Small intestine (tissue), 7 donors: ENCODE measurements at regions not wholly inside any gene's neighbourhood (a gene's known extent, or its start where the extent isn't known, plus 50 kb on each side); places are given as distances from the start of the nearest gene placed in this dataset.

Source experiments
- DNase-seq, 2 donors: peaks; one replicate each; pipeline versions ENCODE4 v3.0.0 to v3.0.0-alpha.2; 2013
- FAIRE-seq: peaks from 2 replicates; lab custom pipeline; 2012; peaks lifted over from hg19 to GRCh38; lab: Jason Lieb, UNC
- H3K27ac ChIP-seq, 3 donors: one replicate each; pipeline ENCODE4 v1.5.1; 2013; ENCODE audit warnings: low read length in 2 of 3, mild to moderate bottlenecking in 2 of 3, control low read depth in 1 of 3, inconsistent platforms in 1 of 3, low read depth in 1 of 3, moderate library complexity in 1 of 3
- H3K27me3 ChIP-seq, 3 donors: one replicate each; pipeline ENCODE4 v1.6.1; 2013; ENCODE audit warnings: low read length in 3 of 3, inconsistent platforms in 1 of 3; ENCODE audit not compliant: control insufficient read depth in 3 of 3, insufficient read depth in 3 of 3
- H3K36me3 ChIP-seq, 3 donors: one replicate each; pipeline ENCODE4 v1.6.1; 2013; ENCODE audit warnings: low read length in 3 of 3, inconsistent platforms in 1 of 3, low read depth in 1 of 3, mild to moderate bottlenecking in 1 of 3, moderate library complexity in 1 of 3; ENCODE audit not compliant: control insufficient read depth in 3 of 3, insufficient read depth in 2 of 3
- H3K4me1 ChIP-seq, 3 donors: one replicate each; pipeline ENCODE4 v1.6.1; 2013; ENCODE audit warnings: low read length in 2 of 3, inconsistent platforms in 1 of 3, low read depth in 1 of 3, mild to moderate bottlenecking in 1 of 3, moderate library complexity in 1 of 3; ENCODE audit not compliant: control insufficient read depth in 3 of 3, insufficient read depth in 2 of 3
- H3K4me3 ChIP-seq, 3 donors: one replicate each; pipeline ENCODE4 v1.5.1; 2013; ENCODE audit warnings: low read length in 3 of 3, control low read depth in 1 of 3, inconsistent platforms in 1 of 3, low read depth in 1 of 3, mild to moderate bottlenecking in 1 of 3, moderate library complexity in 1 of 3
- H3K9me3 ChIP-seq, 2 donors: one replicate each; pipeline ENCODE4 v1.6.1; 2013; ENCODE audit warnings: low read depth in 1 of 2, low read length in 1 of 2; ENCODE audit not compliant: control insufficient read depth in 2 of 2, insufficient read depth in 1 of 2
- WGBS, 3 donors: extraction: QIAGEN DNeasy Blood & Tissue Kit; methylation state at CpG; one replicate each; pipeline ENCODE4 v1.1.7; 2013; 5-methylcytosine and 5-hydroxymethylcytosine counted together
- donor health status: healthy with polysubstance abuse.
- donor health status: control.
- donor health status: control.
- donor health status: Bipolar disorder and iron deficiency.
- donor health status: healthy.

GRCh38 chr17:33814852-33815251 lies 440.2 kb upstream of the CCL2 start:
- no peaks in the 10 kb centered on the region for H3K4me1 ChIP-seq
- no peaks in the 10 kb centered on the region for H3K36me3 ChIP-seq
- FAIRE-seq (no peak), DNase-seq (no peak)
- 63 to 84% (median 64%) methylated on average over 2 of the region's 2 CpGs for WGBS, 3 donors
- H3K27me3 ChIP-seq, result peaks cover 0 to 3% (median 0%) of the 10 kb centered on the region in 3 donors
- H3K9me3 ChIP-seq, result no peaks in the 10 kb centered on the region
- H3K4me3 ChIP-seq, result no peak overlapping the region
- H3K27ac ChIP-seq, result no peak overlapping the region

DNA sequence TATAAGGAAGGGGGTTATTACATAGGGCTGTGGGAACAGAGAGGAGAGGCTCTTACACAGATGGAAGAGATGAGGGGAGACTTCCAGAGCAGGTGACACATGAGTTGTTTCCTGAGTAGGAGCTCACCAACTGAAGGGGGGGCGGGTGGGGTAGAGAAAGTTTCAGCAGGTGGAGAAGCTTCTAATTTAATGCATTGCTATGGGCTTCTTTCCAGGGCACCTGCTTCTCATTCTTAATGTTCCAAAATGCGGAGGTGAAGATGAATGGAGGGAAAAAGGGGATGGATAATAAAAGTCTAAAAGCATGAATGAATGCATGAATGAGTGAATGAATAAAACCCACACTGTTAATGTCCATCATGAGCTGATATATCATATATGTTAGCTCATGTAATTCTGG lies 439.0 kb upstream of the CCL2 start:
- FAIRE-seq (no peak), DNase-seq (no peak)
- H3K9me3 ChIP-seq, result no peaks in the 10 kb centered on the region
- H3K27me3 ChIP-seq, result peaks cover 0 to 3% (median 0%) of the 10 kb centered on the region in 3 donors
- no peak overlapping the region for H3K27ac ChIP-seq
- no peaks in the 10 kb centered on the region for H3K36me3 ChIP-seq
- H3K4me3 ChIP-seq, result no peak overlapping the region
- WGBS, 3 donors, result 55 to 72% (median 66%) methylated on average over 2 of the region's 2 CpGs
- H3K4me1 ChIP-seq, result no peaks in the 10 kb centered on the region

GRCh38 chr17:33816842-33817617 lies 438.1 kb upstream of the CCL2 start:
- Histone ChIP-seq H3K27me3 (peaks cover 0 to 3% (median 0%) of the 10 kb centered on the region in 3 donors), H3K27ac (no peak overlapping the region), H3K9me3 (no peaks in the 10 kb centered on the region), H3K4me1 (no peaks in the 10 kb centered on the region), H3K36me3 (no peaks in the 10 kb centered on the region), H3K4me3 (no peak overlapping the region)
- FAIRE-seq (no peak), DNase-seq (no peak)
- WGBS, 3 donors, result 59 to 68% (median 68%) methylated on average over 9 of the region's 9 CpGs

- Histone ChIP-seq H3K9me3 (no peaks in the 10 kb centered on the region), H3K27me3 (no peaks in the 10 kb centered on the region), H3K36me3 (no peaks in the 10 kb centered on the region), H3K27ac (no peak overlapping the region), H3K4me1 (no peaks in the 10 kb centered on the region), H3K4me3 (no peak overlapping the region)
- FAIRE-seq (no peak), DNase-seq (no peak)
- 65 to 84% (median 68%) methylated on average over 4 of the region's 4 CpGs for WGBS, 3 donors
These were observed 435.5 kb upstream of the CCL2 start for GRCh38 chr17:33819539-33819938.

DNA sequence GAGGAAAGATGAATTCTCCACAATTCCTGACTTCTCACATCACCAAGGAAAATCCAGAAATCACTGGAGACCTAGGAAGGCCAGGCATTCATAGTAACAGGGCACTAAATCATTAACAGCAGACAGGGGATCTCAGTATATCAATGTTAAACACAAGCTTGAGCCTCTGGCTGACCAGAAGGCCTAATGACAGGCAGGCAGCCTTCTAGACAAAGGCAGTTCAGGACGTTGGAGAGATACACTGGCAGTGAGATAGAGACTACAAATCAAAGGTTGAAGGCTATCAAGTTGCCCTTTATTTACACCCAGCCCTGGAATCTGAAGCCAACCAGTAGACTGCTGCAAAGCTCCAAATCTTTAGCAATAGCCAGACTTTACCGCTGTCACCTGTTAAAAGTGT lies 422.8 kb upstream of the CCL2 start:
- H3K27me3 ChIP-seq, result no peaks in the 10 kb centered on the region
- H3K9me3 ChIP-seq, result no peaks in the 10 kb centered on the region
- DNase-seq, result no peak
- H3K4me1 ChIP-seq, result no peaks in the 10 kb centered on the region
- WGBS, 3 donors, result 5 to 33% (median 30%) methylated on average over 2 of the region's 2 CpGs
- no peak for FAIRE-seq
- H3K4me3 ChIP-seq, result no peak overlapping the region
- H3K27ac ChIP-seq, result no peak overlapping the region
- H3K36me3 ChIP-seq, result no peaks in the 10 kb centered on the region

DNA sequence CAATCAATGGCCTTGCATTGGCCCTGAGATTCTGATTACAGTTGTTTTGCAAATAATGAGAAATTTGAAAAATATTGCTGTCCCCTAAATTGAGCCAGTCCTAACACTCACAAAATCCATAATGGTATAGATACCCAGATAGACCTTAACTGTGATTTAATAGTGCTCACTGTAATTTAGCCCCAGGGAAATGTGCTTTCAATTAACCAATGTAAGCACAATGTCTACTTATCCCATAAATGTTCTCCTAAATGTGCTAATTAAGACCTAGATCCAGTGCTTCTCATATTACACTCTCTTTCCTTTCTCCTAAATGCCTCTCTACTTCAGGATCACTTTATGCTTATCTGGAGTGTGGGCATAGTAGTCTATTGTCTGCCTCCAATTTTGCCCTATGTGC lies 417.8 kb upstream of the CCL2 start:
- H3K9me3 ChIP-seq, result no peaks in the 10 kb centered on the region
- no peaks in the 10 kb centered on the region for H3K4me1 ChIP-seq
- H3K27me3 ChIP-seq, result peaks cover 0 to 2% (median 0%) of the 10 kb centered on the region in 3 donors
- H3K27ac ChIP-seq, result no peak overlapping the region
- no peak overlapping the region for H3K4me3 ChIP-seq
- no peak for DNase-seq
- no peak for FAIRE-seq
- no peaks in the 10 kb centered on the region for H3K36me3 ChIP-seq

DNA sequence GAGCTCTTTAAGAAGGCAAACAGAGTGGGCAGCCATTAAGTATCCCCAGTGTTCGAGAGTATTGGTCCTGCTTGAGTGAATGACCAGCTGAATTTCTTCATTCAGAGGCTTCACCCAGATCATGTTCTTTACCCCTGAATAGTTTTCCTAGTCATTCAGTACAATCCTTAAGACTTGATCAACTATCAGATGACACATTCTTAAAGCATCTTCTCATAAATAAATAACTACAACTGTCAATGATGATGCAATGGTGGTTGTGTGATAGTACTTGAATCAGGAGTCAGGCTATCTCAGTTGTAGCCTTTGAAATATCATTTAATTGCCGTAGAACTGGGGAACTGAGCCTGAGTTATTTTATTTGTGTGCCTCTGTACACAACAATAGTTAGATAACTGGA lies 416.8 kb upstream of the CCL2 start:
- Histone ChIP-seq H3K4me3 (no peak overlapping the region), H3K9me3 (no peaks in the 10 kb centered on the region), H3K36me3 (no peaks in the 10 kb centered on the region), H3K27me3 (peaks cover 0 to 2% (median 0%) of the 10 kb centered on the region in 3 donors), H3K4me1 (no peaks in the 10 kb centered on the region), H3K27ac (no peak overlapping the region)
- no peak for DNase-seq
- FAIRE-seq, result no peak
- WGBS, 3 donors, result 44 to 62% (median 61%) methylated on average over 2 of the region's 2 CpGs

DNA sequence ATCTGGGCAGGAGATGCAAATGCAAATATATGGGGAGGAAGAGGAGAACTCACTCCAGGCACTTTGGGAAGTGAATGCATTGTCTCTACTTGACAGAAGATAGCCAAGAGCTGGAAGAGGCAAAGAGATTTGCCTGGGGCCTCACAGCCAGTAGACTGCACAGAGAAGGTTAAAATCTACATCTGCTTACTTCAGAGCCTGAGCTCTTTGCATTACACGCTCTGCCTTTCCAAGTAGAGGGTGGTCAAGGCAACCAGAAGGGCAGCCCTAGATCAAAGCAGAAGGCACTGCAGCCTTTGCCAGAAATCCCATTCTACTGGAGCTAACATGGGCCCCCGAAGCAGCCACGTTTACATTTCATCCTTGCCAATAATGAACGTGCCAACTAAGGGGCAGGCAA lies 407.2 kb upstream of the CCL2 start:
- H3K27ac ChIP-seq, result no peak overlapping the region
- WGBS, 3 donors, result 58 to 74% (median 63%) methylated on average over 4 of the region's 4 CpGs
- H3K36me3 ChIP-seq, result no peaks in the 10 kb centered on the region
- no peaks in the 10 kb centered on the region for H3K4me1 ChIP-seq
- no peak overlapping the region for H3K4me3 ChIP-seq
- no peaks in the 10 kb centered on the region for H3K9me3 ChIP-seq
- DNase-seq (no peak), FAIRE-seq (no peak)
- peaks cover 0 to 5% (median 0%) of the 10 kb centered on the region in 3 donors for H3K27me3 ChIP-seq

GRCh38 chr17:33848433-33848832 lies 406.7 kb upstream of the CCL2 start:
- H3K4me1 ChIP-seq, result no peaks in the 10 kb centered on the region
- peaks cover 0 to 5% (median 0%) of the 10 kb centered on the region in 3 donors for H3K27me3 ChIP-seq
- FAIRE-seq, result no peak
- WGBS, 3 donors, result 55 to 80% (median 66%) methylated on average over 3 of the region's 3 CpGs
- H3K9me3 ChIP-seq, result no peaks in the 10 kb centered on the region
- no peaks in the 10 kb centered on the region for H3K36me3 ChIP-seq
- DNase-seq, result no peak
- no peak overlapping the region for H3K4me3 ChIP-seq
- no peak overlapping the region for H3K27ac ChIP-seq
